CD14-positive monocyte (primary cell): ENCODE measurements at regions not wholly inside any gene's neighbourhood (a gene's known extent, or its start where the extent isn't known, plus 50 kb on each side); places are given as distances from the start of the nearest gene placed in this dataset.

ENCODE experiments used
- DNase-seq, 3 donors: peaks; one replicate each; pipeline ENCODE4 v3.0.0-alpha.2; 2011 to 2022
- H2AFZ ChIP-seq: 2 replicates; pipeline ENCODE4 v1.6.0; 2012; ENCODE audit warnings: mild to moderate bottlenecking, low read depth, low read length, inconsistent platforms; ENCODE audit not compliant: insufficient read depth, poor library complexity, severe bottlenecking
- H3K27ac ChIP-seq, 2 donors: 1 replicate in 1 of 2; 2 replicates in 1 of 2; pipeline ENCODE4 v1.5.1; 2012 to 2013; ENCODE audit warnings: low read length in 2 of 2, control low read depth in 1 of 2, inconsistent platforms in 1 of 2, low read depth in 1 of 2, mild to moderate bottlenecking in 1 of 2
- H3K27me3 ChIP-seq, 2 donors: one replicate each; pipeline versions ENCODE4 v1.6.0 to v1.6.1; 2011 to 2013; ENCODE audit warnings: low read length in 2 of 2; ENCODE audit not compliant: control insufficient read depth in 2 of 2, insufficient read depth in 2 of 2
- H3K36me3 ChIP-seq, 2 donors: replicated peaks in 1 of 2; 1 replicate in 1 of 2; 2 replicates in 1 of 2; pipeline versions ENCODE4 v1.5.1 to v1.6.1; 2012 to 2013; ENCODE audit warnings: low read length in 2 of 2, control low read depth in 1 of 2, inconsistent platforms in 1 of 2, mild to moderate bottlenecking in 1 of 2; ENCODE audit not compliant: insufficient read depth in 2 of 2, control insufficient read depth in 1 of 2
- H3K4me1 ChIP-seq, 2 donors: 1 replicate in 1 of 2; 2 replicates in 1 of 2; pipeline versions ENCODE4 v1.5.1 to v1.6.1; 2012 to 2013; ENCODE audit warnings: low read length in 2 of 2, control low read depth in 1 of 2, inconsistent platforms in 1 of 2, mild to moderate bottlenecking in 1 of 2, moderate library complexity in 1 of 2; ENCODE audit not compliant: insufficient read depth in 2 of 2, control insufficient read depth in 1 of 2
- H3K4me2 ChIP-seq: replicated peaks from 2 replicates; pipeline ENCODE3; 2012; ENCODE audit warnings: low read length, moderate library complexity, mild to moderate bottlenecking; ENCODE audit not compliant: poor library complexity, severe bottlenecking; ENCODE audit errors: extremely low read depth
- H3K4me3 ChIP-seq, 3 experiments: fragments of 200-600 bp in 1 of 3; sonication (generic) in 1 of 3; replicated peaks in 1 of 3; 1 replicate in 2 of 3; 2 replicates in 1 of 3; pipeline ENCODE4 v1.5.1; 2011 to 2013; ENCODE audit warnings: low read length in 3 of 3, mild to moderate bottlenecking in 3 of 3, control low read depth in 2 of 3, low read depth in 2 of 3, inconsistent platforms in 1 of 3, moderate library complexity in 1 of 3
- H3K79me2 ChIP-seq: 2 replicates; pipeline ENCODE4 v1.6.0; 2012; ENCODE audit warnings: mild to moderate bottlenecking, control low read depth, inconsistent platforms, low read length, moderate library complexity; ENCODE audit not compliant: insufficient read depth
- H3K9ac ChIP-seq: 2 replicates; pipeline ENCODE4 v1.6.0; 2017; ENCODE audit warnings: low read length, mild to moderate bottlenecking; ENCODE audit not compliant: insufficient read depth, poor library complexity, severe bottlenecking
- H3K9me3 ChIP-seq, 2 donors: replicated peaks in 1 of 2; 1 replicate in 1 of 2; 2 replicates in 1 of 2; pipeline versions ENCODE4 v1.5.1 to v1.6.1; 2012 to 2013; ENCODE audit warnings: low read length in 2 of 2, control low read depth in 1 of 2; ENCODE audit not compliant: control insufficient read depth in 1 of 2, insufficient read depth in 1 of 2
- H4K20me1 ChIP-seq: 2 replicates; pipeline ENCODE4 v1.6.0; 2012; ENCODE audit warnings: mild to moderate bottlenecking, low read length, control low read depth, moderate library complexity; ENCODE audit not compliant: insufficient read depth
- H3K27ac Mint-ChIP-seq, 7 donors: one replicate each; pipeline ENCODE4 v1.8.0; 2020; ENCODE audit warnings: mild to moderate bottlenecking in 7 of 7, mixed read lengths in 7 of 7, moderate library complexity in 6 of 7, inconsistent platforms in 2 of 7
- H3K27me3 Mint-ChIP-seq, 3 donors: one replicate each; pipeline ENCODE4 v1.8.0; 2021 to 2022; ENCODE audit warnings: low read depth in 3 of 3, mild to moderate bottlenecking in 3 of 3, mixed read lengths in 3 of 3, moderate library complexity in 3 of 3, inconsistent platforms in 1 of 3
- H3K36me3 Mint-ChIP-seq, 2 donors: one replicate each; pipeline ENCODE4 v1.8.0; 2020; ENCODE audit warnings: mixed read lengths in 2 of 2, inconsistent platforms in 1 of 2, mild to moderate bottlenecking in 1 of 2
- H3K4me1 Mint-ChIP-seq: one replicate; pipeline ENCODE4 v1.8.0; 2020; ENCODE audit warnings: mild to moderate bottlenecking, mixed read lengths
- H3K4me3 Mint-ChIP-seq, 2 donors: one replicate each; pipeline ENCODE4 v1.8.0; 2020; ENCODE audit warnings: mild to moderate bottlenecking in 2 of 2, mixed read lengths in 2 of 2, moderate library complexity in 1 of 2
- H3K9me3 Mint-ChIP-seq, 7 donors: one replicate each; pipeline ENCODE4 v1.8.0; 2020 to 2022; ENCODE audit warnings: mixed read lengths in 7 of 7, mild to moderate bottlenecking in 6 of 7, moderate library complexity in 6 of 7, inconsistent platforms in 2 of 7
- CTCF ChIP-seq: fragments of 200-600 bp; IDR thresholded peaks from one replicate; pipeline ENCODE4 v1.8.0; 2022; ENCODE audit warnings: antibody characterized with exemption, mild to moderate bottlenecking
- WGBS: methylation state at CpG from one replicate; pipeline ENCODE4 v1.1.5; 2013; ENCODE audit warnings: missing lambda C conversion rate; ENCODE audit not compliant: insufficient coverage; 5-methylcytosine and 5-hydroxymethylcytosine counted together
- intact Hi-C, 2 donors: fragments of 100-400 bp; cut with micrococcal nuclease; formaldehyde crosslinking; loops; one replicate each; pipeline versions ENCODE4 v1.15.0 to v1.15.1; 2023

GRCh38 chr20:11296221-11296620 is 621.5 kb upstream of the BTBD3 start:
- Mint-ChIP-seq H3K27me3 (peaks cover 0 to 2% (median 0%) of the 10 kb centered on the region in 3 donors), H3K9me3 (peaks cover 0 to 11% (median 5%) of the 10 kb centered on the region in 7 donors), H3K4me3 (no peak overlapping the region), H3K36me3 (no peaks in the 10 kb centered on the region), H3K4me1 (no peaks in the 10 kb centered on the region), H3K27ac (no peak overlapping the region)
- WGBS: no CpG with 5 or more reads among the region's 1 CpG
- intact Hi-C loops: no loop called here
- Histone ChIP-seq H3K36me3 (no peaks in the 10 kb centered on the region), H3K4me1 (no peaks in the 10 kb centered on the region), H3K27me3 (no peaks in the 10 kb centered on the region), H3K9me3 (no peaks in the 10 kb centered on the region), H3K27ac (no peak overlapping the region), H2AFZ (no peak overlapping the region), H3K79me2 (no peaks in the 10 kb centered on the region), H4K20me1 (no peaks in the 10 kb centered on the region), H3K9ac (no peak overlapping the region), H3K4me2 (no peak overlapping the region), H3K4me3 (no peak overlapping the region)
- no peak for TF ChIP-seq CTCF
- DNase-seq: no peak

- H2AFZ ChIP-seq: no peak overlapping the region
- Mint-ChIP-seq H3K36me3 (no peaks in the 10 kb centered on the region), H3K4me3 (no peak overlapping the region)
Measured at GRCh38 chr20:11296951-11297350, 620.7 kb upstream of the BTBD3 start.

More at GRCh38 chr20:11296951-11297350, 620.7 kb upstream of the BTBD3 start:
- H3K9me3 Mint-ChIP-seq: peaks cover 0 to 13% (median 7%) of the 10 kb centered on the region in 7 donors
- TF ChIP-seq CTCF: no peak
- H3K27ac Mint-ChIP-seq: no peak overlapping the region
- H3K27me3 ChIP-seq: no peaks in the 10 kb centered on the region
- H4K20me1 ChIP-seq: no peaks in the 10 kb centered on the region
- no peak overlapping the region for H3K9ac ChIP-seq
- no peaks in the 10 kb centered on the region for H3K4me1 ChIP-seq
- no peaks in the 10 kb centered on the region for H3K9me3 ChIP-seq
- intact Hi-C loops: no loop called here
- no peak overlapping the region for H3K4me3 ChIP-seq
- peaks cover 0 to 2% (median 0%) of the 10 kb centered on the region in 3 donors for H3K27me3 Mint-ChIP-seq
- no peaks in the 10 kb centered on the region for H3K4me1 Mint-ChIP-seq
- H3K79me2 ChIP-seq: no peaks in the 10 kb centered on the region
- no peak overlapping the region for H3K27ac ChIP-seq
- H3K4me2 ChIP-seq: no peak overlapping the region
- no peak for DNase-seq
- no peaks in the 10 kb centered on the region for H3K36me3 ChIP-seq
